T follicular helper cell (primary cell): ENCODE measurements at regions not wholly inside any gene's neighbourhood (a gene's known extent, or its start where the extent isn't known, plus 50 kb on each side); places are given as distances from the start of the nearest gene placed in this dataset.
"Not testable (repeated sequence)": the region's sequence is repeated elsewhere in the genome, so short reads cannot be mapped to it uniquely, and the experiment has no call there.

Experiments used
- DNase-seq: peaks from one replicate; pipeline ENCODE4 v3.0.0-alpha.2; 2020; ENCODE audit warnings: low read depth

- DNase-seq = no peak
These were observed 177.5 kb downstream of the MTCL1 start for GRCh38 chr18:8882632-8883408.

GRCh38 chr18:8883409-8883668 lies 178.0 kb downstream of the MTCL1 start:
- DNase-seq = no peak

- not testable (repeated sequence) for DNase-seq
These were observed 182.5 kb downstream of the MTCL1 start for GRCh38 chr18:8887877-8888276.

- DNase-seq = no peak
These were observed 184.1 kb downstream of the MTCL1 start for GRCh38 chr18:8889489-8889888.

- DNase-seq = not testable (repeated sequence)
These were observed 185.1 kb downstream of the MTCL1 start for GRCh38 chr18:8890503-8890902.

- no peak for DNase-seq
These were observed 185.7 kb downstream of the MTCL1 start for GRCh38 chr18:8890957-8891464.

GRCh38 chr18:8893221-8893620 lies 187.9 kb downstream of the MTCL1 start:
- no peak for DNase-seq

- DNase-seq = no peak
These were observed 188.4 kb downstream of the MTCL1 start for GRCh38 chr18:8893628-8894231.

GRCh38 chr18:8894823-8895222 lies 189.5 kb downstream of the MTCL1 start:
- DNase-seq = no peak

- DNase-seq = no peak
These were observed 190.0 kb downstream of the MTCL1 start for GRCh38 chr18:8895341-8895740.

- DNase-seq = no peak
These were observed 190.7 kb downstream of the MTCL1 start for GRCh38 chr18:8895987-8896619.

GRCh38 chr18:8899000-8899399 lies 193.6 kb downstream of the MTCL1 start:
- no peak for DNase-seq

- no peak for DNase-seq
These were observed 195.2 kb downstream of the MTCL1 start for GRCh38 chr18:8900552-8900951.

GRCh38 chr18:8901019-8901418 lies 195.7 kb downstream of the MTCL1 start:
- DNase-seq = no peak

GRCh38 chr18:8904316-8904715 lies 198.2 kb upstream of the NDUFV2 start:
- no peak for DNase-seq

- DNase-seq = no peak
These were observed 193.5 kb upstream of the NDUFV2 start for GRCh38 chr18:8908792-8909510.

GRCh38 chr18:8910186-8910822 lies 192.2 kb upstream of the NDUFV2 start:
- no peak for DNase-seq

- DNase-seq = no peak
These were observed 191.7 kb upstream of the NDUFV2 start for GRCh38 chr18:8910843-8911242.

GRCh38 chr18:8911408-8912340 lies 190.8 kb upstream of the NDUFV2 start:
- DNase-seq = no peak

- no peak for DNase-seq
These were observed 189.9 kb upstream of the NDUFV2 start for GRCh38 chr18:8912348-8913326.
